Right lung (tissue), 2 donors: ENCODE measurements at regions not wholly inside any gene's neighbourhood (a gene's known extent, or its start where the extent isn't known, plus 50 kb on each side); places are given as distances from the start of the nearest gene placed in this dataset.

Experiments
- DNase-seq, 2 donors: peaks; one replicate each; pipeline ENCODE4 v3.0.0-alpha.2; 2013

DNA sequence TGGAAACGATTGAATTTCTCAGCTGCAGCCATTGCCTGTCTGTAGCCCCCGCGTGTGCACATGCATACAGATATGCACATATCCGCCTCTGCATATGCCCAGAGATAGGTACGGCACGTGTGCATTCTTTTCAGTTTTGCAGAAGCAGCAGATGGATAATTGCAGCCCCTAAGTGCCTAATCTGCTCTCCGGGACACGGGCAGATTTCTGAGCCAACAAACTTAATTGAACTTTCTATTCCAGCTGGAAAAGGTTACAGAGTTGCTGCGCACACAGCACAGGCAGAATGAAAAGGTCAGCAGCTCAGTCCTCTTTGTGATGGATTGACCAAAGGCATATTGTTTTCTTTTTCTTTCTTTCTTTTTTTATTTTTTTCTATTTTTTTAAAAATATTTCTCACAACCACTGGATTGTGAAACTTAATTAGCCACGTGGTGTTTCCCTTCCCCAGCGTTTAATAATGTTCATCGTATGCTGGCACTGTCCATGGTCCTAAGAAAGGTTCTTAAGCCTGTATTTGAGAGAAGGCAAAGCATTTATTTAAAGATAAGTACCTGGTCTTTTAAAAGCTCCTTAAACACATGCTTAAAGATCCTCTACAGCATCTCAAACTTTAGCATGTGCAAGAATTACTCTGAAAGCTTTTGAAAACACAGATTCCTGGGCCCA lies 270.2 kb upstream of the BRINP1 start:
- peak; percentile 2 for DNase-seq

DNA sequence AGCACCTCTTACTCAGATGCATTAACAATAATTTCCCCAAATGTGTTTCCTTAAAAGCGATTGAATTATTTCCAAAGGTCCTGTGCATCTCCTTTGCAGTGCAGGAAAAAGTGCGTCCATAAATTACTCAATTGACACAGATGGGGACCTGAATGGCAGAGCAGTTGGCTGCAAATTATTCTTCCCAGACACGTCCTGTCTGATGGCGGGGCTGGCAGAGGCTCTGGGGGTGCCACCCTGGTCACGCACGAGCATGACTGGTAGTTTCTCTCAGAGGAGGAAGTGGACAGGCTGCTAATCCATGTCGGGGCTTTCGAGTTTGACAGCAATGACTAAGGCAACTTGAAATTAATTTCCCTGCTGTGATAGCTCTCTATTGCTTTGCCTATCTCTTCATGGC lies 264.8 kb upstream of the BRINP1 start:
- DNase-seq = no peak

DNA sequence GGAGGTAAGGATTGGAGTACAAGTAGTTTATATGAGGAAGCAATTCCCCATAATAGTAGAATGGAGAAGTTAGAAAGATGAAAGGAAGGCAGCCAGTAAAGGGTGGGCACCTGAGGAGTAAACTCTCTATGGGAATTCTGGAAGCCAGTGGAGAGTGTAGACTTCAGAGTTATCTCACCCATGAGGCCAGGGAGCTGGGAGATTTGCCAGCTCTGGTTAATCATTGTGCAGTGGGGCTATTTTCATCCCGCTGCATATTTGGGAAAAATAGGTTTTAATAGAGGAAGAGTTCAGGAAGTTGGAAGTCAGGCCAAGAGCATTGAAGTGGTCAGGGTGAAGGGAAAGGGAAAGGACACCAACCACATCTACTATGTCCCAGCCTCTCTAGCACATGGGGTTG lies 242.3 kb upstream of the BRINP1 start:
- DNase-seq = no peak

DNA sequence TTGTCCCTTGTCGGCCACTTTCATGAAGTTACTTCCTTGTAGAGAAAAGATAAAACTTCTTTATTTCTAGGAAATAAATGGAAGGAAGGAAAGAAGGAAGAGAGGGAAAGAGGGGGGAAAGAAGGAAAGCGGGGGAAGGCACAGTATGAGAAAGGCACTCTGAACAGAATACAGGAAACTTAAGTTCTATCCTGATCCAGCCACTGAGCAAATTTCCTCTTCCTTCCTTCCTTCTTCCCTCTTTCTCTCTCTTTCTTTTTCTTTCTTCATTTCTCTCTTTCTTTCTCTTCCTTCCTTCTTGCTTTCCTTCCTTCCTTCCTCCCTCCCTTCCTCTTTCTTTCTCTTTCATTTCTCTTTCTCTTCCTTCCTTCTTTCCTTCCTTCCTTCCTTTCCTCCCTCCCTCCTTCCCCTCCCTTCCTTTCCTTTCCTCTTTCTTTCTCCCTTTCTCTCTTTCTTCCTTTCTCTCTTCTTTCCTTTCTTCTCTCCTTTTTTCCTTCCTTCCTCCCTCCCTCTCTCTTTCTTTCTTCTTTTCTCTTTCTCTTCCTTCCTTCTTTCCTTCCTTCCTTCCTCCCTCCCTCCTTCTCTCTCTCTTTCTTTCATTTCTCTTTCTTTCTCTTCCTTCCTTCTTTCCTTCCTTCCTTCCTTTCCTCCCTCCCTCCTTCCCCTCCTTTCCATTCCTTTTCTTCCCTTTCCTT lies 240.2 kb upstream of the BRINP1 start:
- DNase-seq = no peak

DNA sequence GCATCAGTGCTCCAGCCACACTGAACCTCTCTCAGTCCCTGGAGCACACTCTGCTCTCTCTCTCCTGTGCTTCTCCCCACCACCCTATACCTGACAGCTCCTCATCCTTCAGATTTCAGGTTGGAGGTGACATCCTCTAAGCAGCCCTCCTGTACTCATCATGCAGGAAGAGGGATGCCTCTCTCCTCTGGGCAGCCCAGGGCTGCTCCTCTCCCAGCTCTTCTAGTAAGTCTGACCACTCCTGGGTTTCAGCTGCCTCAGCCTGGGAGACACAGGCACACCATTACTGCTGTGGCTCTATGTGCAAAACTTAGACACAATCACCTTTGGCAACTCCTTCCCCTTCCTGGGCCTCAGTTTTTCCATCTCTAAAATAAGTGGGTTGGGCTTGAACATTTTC lies 232.4 kb upstream of the BRINP1 start:
- no peak for DNase-seq

DNA sequence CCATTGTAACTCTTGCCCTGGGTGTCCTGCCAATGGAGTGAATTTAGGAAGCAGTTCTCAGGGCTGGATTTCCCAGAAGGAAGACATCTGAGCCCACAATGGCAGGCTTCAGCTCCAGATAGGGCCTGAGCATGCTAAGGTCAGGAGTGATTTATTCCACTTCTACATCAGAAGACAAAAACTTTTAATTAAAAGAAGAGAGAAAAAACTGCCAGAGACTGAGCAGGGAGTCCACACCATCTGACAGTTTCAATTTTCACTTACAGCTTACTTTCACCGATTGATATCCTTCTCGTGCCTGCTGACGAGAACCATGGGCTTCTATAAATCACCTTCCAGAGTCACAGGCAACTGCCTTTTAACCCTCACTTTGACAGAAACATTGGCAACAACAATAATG lies 228.3 kb upstream of the BRINP1 start:
- no peak for DNase-seq

DNA sequence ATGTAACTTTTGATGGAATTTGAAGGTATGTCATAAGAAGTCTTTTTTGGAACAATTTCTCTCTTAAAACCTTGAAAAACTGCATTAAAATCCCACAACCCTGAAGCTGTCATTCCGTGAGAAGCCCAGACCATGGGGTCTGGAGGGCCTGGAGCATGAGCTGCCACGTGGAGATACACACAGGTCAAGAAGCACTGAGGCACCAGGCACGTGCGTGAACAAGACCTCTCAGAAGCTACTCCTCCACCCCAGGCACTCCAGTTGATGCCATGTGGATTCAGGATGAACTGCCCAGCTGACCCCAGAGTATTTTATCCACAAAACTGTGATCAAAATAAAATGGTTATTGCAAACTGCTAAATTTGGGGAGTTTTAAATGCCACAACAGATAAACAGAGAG lies 227.5 kb upstream of the BRINP1 start:
- DNase-seq = no peak

DNA sequence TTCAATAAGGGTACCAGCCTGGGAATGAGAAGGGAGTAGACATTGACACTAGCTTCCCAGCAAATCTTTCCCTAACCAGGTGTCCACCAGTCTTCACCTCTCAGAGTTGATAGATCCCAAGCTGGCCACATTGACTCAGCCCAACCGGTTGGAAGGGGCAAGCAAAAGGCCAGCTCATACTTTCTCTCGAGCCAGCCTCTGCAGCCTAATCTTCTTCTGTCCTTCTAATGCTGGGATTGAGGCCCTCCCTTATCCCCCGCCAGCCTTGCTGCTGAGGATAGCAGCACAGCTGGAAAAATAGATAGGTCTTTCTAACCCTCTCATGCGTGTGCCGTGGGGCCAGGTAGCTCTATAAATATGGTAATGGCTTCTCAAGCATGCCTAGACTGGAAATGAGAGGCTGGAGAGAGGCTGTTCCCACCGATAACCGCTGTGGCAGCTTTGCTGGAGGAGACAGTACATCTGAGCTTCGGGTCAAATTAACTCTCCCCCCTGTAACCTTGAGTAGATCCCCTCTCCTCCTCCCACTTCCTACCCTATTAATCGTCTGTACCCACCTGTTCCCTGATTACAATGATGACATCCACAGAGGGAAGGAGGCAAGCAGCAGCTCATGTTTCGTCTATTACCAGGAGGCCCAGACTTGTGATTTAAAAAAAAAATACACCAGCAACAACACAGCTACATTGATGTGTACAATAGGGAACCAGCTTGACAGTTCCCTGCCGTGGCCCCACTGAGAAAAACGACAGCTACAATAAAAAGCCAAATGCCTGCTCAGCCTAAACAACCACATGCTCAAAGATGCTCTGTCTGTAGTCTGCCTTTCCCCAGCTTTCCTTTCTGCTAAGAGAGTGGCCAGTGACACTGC lies 219.9 kb upstream of the BRINP1 start:
- no peak for DNase-seq

DNA sequence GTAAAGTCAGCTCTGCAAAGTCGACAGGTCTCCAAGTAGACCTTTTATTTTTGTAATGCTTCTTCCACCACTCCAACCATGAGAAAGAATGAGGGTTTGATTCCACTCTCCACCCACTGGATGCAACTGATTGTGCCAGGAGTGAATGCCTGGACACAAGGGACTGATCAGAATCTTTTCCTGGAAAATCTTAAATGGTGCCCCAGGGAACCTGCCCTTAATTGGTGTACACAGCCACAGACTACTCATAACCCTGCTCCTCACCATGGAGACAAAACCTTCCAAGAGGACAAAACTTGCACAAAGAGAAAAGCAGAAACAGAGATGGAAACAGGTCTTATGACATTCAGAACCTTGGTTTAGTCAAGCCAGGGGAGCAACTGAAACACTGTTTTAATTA lies 208.6 kb upstream of the BRINP1 start:
- no peak for DNase-seq

DNA sequence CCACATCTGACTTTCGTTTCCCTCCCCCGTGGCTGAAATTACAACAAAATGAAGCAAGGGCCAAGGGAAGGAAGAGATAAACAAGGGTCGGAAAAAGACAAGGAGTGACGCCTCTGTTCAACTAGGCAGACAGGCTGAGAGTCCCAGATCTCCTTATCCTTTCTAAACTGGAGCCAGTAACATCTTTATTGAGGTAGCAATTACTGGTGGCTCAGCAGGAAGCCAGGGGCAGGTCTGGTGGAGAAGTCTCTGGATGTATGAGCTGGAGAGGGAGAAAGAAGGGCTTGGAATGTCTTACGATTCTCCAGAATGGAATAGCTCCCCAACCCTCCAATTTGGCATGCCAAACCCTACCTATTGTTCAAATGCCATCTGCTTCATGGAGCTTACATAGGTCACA lies 190.8 kb upstream of the BRINP1 start:
- no peak for DNase-seq

DNA sequence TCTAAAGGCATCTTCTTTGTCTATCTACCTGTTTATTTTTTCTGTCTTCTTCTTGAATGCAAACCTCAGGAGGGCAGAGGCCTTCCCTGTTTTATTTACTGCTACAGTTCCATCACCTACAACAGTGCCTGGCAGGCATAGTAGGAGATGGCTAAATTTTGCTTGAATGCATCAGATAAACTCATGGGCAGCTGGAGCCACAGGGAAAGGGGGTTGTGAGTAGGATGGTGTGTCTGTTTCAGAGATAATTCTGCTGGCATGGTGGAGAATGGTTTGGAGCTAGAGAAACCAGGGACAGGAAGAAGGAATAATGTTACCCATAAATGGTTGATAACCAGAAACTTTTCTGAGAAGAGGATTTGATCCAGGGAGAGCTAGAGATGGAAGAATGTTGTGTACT lies 189.8 kb upstream of the BRINP1 start:
- no peak for DNase-seq

DNA sequence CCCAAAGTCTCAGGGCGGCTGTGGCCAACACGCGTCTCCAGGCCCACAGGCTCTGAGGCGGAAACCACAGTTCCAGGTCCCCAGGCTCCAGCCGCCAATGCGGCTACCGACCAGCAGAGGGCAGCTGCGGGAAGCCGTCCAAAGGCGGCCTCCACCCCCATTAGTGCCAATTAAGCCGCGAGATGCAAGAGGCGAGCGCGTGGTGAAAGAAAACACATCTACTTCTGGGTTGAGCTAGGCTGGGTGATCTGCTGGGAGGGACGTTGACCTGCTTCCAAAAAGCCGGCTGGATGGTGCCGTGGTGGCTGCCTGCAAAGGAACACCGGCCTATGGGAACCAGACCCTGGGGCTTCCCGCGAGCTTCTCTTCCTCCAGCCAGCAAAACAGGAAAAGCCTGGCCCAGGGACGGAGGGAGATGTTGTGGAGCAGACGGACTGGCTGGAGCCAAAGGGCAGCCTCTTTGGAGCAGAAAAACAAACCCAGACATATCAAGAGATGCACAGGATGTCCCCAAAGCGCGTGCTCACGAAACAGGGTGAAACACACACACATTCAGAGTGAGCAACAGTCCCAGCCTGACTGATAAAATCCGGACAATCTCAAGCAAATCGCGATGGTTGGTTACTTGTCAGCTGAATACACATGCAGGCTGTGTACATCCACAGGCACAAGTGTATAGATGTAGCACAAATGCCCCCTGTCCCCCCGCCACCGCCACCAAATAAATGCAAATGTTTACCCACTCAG lies 187.1 kb upstream of the BRINP1 start:
- peak; percentile 58 to 66 for DNase-seq

DNA sequence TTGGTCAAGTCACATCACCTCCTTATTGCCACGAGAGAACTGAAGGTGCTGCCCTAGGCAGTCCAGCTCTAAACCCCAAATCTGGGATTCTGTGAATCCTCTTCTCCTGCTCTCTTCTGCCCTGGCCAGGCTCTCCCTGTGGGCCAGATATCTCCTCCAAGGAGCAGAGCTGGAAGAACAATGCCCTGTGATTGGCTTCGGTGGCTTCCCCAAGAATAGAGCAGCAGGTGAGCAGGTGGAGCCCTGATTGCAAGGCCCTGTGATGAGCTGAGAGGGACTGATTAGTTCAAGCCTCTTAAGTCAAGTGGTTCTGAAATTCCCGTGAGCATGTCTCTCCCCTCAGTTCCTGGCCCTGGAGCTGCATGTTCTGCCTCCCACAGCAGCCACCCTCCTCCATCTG lies 175.3 kb upstream of the BRINP1 start:
- DNase-seq = no peak

DNA sequence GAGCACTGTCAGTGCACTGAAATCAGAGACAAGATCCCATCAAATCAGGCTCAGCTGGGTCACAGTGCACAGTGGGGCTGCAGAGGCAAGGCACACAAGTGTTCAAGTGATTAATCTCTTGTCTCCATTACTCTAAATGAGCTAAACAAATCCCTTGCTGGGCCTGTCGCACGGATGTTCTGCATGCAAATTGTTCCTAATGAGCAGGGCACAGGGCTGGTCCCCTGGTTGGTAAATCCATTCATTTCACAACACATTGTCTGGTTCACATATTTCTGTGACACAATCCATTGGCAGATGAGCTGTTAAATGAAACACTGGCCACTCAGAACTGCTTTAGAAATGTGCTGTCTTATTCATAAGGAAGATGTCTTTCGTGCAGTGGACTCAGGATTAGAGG lies 167.9 kb upstream of the BRINP1 start:
- no peak for DNase-seq

DNA sequence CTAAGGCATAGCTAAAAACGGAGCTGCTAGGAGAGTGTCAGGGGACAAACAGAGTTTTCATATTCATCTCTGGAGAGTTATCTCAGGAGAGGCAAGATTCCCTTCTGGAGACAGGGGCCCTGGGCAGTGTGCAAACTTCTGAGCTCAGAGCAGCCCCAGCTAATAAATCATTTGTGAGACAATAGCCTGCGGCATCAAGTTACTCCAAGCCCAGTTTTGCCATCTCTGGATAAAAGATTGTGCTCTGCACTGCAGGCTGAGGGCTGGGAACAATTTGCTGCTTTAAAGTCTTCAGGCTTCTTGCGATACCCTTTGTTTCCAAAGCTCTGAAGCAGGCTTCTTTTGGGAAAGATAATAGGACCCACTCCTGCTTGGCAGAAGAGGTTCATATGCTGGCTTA lies 164.3 kb upstream of the BRINP1 start:
- DNase-seq = no peak

DNA sequence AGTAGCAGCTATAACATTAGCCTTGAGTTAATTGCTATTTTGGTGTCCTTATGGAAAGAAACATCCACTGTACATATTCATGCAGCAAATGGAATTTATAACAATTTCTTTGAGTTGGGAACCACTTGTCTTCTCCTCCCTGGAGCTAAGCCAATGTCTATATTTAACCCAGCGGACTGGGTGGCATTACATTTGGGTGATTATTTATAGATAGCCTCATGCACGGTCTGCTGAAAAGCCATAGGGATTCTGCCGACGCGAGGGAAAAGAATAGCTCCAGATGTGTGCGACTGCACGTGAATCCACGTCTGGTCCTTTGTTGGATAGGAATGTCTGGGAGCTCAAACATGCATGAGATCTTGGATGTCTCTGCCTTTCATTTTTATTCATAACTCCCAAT lies 157.5 kb upstream of the BRINP1 start:
- DNase-seq = no peak

DNA sequence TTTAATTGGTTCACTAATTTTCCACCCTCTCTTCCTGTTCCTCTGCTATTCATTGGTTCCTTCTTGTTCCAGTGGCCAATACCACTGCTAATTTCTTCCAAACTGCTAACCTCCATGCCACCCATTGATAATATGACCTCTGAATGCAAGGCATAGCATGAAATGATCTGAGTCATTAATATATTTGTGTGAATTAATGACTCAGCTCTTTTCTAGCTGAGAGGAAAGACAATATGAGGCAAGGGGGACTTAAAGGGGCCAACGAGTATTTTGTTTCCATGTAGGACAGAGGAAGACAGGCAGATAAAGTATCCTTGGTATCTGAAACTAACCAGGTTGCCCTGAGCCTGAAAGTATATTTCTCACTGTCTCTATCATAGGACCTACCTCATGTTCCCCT lies 154.3 kb upstream of the BRINP1 start:
- no peak for DNase-seq

DNA sequence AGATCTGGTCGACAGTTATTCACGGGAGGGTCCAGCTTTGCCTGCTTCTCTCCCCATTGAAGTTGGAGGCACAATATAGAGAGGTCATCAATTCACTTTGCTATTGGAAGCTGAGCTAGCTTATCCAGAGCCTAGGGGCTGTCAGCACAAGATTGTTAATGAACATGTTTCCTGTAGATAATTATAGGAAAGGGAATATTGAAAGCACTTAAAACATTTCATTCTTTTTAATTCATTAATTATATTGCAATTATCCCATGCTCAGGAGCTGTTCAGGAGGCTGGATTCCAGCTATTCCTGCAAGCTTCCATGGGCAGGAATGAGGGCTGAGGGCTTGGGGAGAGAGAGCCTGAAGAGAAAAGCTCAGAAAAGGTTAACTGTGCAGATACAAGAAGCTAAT lies 153.1 kb upstream of the BRINP1 start:
- no peak for DNase-seq

DNA sequence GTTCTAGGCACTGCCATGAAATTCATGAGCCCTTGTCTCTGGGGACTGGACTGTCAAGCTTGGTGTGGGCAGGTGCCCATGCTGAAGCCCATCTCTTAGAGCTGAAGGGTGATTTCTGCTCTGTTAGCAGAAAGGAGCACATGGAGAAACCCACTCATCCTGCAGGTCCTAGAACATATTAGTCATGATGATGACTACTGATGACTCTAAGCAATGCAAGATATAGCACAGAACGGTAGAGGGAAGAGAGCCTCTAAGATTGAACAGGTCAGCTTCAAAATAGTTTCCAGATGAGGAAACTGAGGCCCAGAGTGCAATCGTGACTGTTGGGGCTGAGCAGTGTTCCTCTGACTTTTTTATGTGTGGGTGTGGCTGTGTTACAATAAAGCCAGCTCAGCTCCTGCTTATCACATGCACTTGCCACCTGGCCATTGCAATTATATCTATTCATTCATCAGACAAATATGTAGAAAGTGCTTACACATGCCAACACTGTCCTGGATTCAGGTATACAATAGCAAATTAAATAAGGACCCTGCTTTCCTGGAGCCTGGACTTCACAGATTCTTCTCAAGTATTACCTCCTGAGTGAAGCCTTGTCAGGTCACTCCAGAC lies 140.2 kb upstream of the BRINP1 start:
- DNase-seq = no peak

DNA sequence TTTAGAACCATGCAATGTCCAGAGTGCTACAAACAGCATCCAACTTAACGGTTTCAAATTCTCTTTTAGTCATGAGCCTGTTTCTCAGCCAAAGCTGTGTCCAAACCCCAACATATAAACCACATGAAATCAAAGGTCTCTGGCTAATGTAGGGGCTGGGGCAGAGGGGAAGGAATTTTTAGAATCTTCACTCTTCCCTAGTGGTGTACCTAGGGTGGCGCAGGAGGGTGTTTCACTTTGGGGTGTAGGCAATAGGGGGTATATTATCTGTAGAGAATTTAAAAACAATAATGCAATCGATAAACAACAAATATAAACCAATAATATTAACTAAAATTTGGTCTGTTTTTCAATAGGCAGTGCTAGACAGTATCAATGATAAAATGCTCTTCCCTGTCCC lies 132.1 kb upstream of the BRINP1 start:
- DNase-seq = no peak

DNA sequence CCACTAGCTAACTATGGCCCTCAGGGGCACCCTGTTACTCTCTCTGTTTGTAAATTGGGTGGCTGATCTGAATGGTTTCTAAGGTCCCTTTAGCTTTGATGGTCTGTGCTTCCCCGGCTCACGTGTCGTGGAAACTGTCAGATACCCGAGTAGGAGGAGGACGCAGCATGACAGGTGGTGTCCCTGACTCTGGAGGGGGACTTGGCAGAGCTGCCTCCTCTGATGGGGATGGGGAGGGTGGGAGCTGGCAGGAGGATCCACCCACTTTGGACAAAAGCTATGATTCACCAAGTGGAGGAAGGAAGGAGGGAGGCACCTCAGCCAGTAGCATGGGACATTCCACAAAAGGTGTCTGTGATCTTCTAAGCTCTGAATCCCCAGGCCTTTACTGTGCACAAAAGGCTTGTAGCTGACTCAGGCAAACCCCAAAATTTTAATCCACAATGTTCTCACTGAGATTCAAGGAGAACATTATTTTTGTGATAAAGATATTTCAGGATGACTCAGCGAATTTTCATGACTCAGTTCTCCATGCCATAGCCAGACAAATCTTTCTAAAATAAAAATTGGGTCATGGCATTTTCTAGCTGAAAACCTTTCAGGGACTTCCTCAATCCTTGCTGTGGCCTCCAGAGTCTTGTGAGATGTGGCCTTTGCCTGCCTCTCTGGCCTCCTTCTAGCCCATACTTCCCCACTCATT lies 131.0 kb upstream of the BRINP1 start:
- DNase-seq = no peak
